HEK293 (cell line): ENCODE measurements at regions not wholly inside any gene's neighbourhood (a gene's known extent, or its start where the extent isn't known, plus 50 kb on each side); places are given as distances from the start of the nearest gene placed in this dataset.

Source experiments
- MZF1 ChIP-seq: fragments of 450-650 bp; formaldehyde crosslinking; IDR thresholded peaks from 2 replicates; pipeline ENCODE4 v1.5.1; 2017; ENCODE audit warnings: missing biosample characterization, missing genetic modification characterization, borderline replicate concordance
- SETDB1 ChIP-seq: IDR thresholded peaks from one replicate; pipeline ENCODE4 v1.6.1; 2017; ENCODE audit warnings: mild to moderate bottlenecking, low read length, moderate library complexity, mixed read lengths; ENCODE audit not compliant: insufficient read length
- TCF7L2 ChIP-seq: IDR thresholded peaks from 2 replicates; pipeline ENCODE4 v1.6.1; 2011; ENCODE audit warnings: low read depth, mild to moderate bottlenecking, inconsistent platforms, low read length, moderate library complexity, borderline replicate concordance
- ZBTB1 ChIP-seq: fragments of 450-650 bp; formaldehyde crosslinking; IDR thresholded peaks from 2 replicates; pipeline ENCODE4 v1.5.1; 2016; ENCODE audit warnings: missing biosample characterization, missing genetic modification characterization
- ZBTB48 ChIP-seq: fragments of 450-650 bp; formaldehyde crosslinking; IDR thresholded peaks from 2 replicates; pipeline ENCODE4 v1.5.1; 2016; ENCODE audit warnings: missing biosample characterization, missing genetic modification characterization
- ZBTB7A ChIP-seq: fragments of 450-650 bp; formaldehyde crosslinking; IDR thresholded peaks from 2 replicates; pipeline ENCODE4 v1.5.1; 2016; ENCODE audit warnings: low read depth, missing biosample characterization, missing genetic modification characterization
- ZNF23 ChIP-seq: fragments of 450-650 bp; formaldehyde crosslinking; IDR thresholded peaks from 2 replicates; pipeline ENCODE4 v1.5.1; 2016; ENCODE audit warnings: missing biosample characterization, missing genetic modification characterization, borderline replicate concordance
- ZNF274 ChIP-seq, 2 experiments: fragments of 200-500 bp in 1 of 2; fragments of 450-650 bp in 1 of 2; sonication (Bioruptor generic) in 1 of 2; formaldehyde crosslinking in 1 of 2; IDR thresholded peaks; 2 replicates each; pipeline versions ENCODE4 v1.5.1 to v1.6.1; 2014 to 2016; ENCODE audit warnings: borderline replicate concordance in 1 of 2, inconsistent platforms in 1 of 2, low read length in 1 of 2, missing biosample characterization in 1 of 2, missing genetic modification characterization in 1 of 2
- ZNF324 ChIP-seq: fragments of 450-650 bp; formaldehyde crosslinking; IDR thresholded peaks from 2 replicates; pipeline ENCODE4 v1.5.1; 2016; ENCODE audit warnings: missing biosample characterization, missing genetic modification characterization
- ZNF416 ChIP-seq: fragments of 450-650 bp; formaldehyde crosslinking; IDR thresholded peaks from 2 replicates; pipeline ENCODE4 v1.5.1; 2016; ENCODE audit warnings: missing biosample characterization, missing genetic modification characterization
- TF ChIP-seq, protein P1 (sequence below): fragments of 450-650 bp; formaldehyde crosslinking; IDR thresholded peaks from 2 replicates; pipeline ENCODE4 v1.5.1; 2016; ENCODE audit warnings: missing biosample characterization, missing genetic modification characterization
- TF ChIP-seq, protein P2 (sequence below): fragments of 450-650 bp; formaldehyde crosslinking; IDR thresholded peaks from 2 replicates; pipeline ENCODE4 v1.5.1; 2016; ENCODE audit warnings: missing biosample characterization, missing genetic modification characterization
- TF ChIP-seq, protein P3 (sequence below): sonication (generic); formaldehyde crosslinking; IDR thresholded peaks from 2 replicates; pipeline ENCODE4 v1.8.1; 2022; ENCODE audit warnings: mild to moderate bottlenecking, moderate library complexity, missing genetic modification reagents
- TF ChIP-seq, protein P4 (sequence below): fragments of 450-650 bp; formaldehyde crosslinking; conservative IDR thresholded peaks from 2 replicates; pipeline ENCODE4 v1.5.1; 2016; ENCODE audit warnings: low read depth, missing biosample characterization, missing genetic modification characterization

DNA sequence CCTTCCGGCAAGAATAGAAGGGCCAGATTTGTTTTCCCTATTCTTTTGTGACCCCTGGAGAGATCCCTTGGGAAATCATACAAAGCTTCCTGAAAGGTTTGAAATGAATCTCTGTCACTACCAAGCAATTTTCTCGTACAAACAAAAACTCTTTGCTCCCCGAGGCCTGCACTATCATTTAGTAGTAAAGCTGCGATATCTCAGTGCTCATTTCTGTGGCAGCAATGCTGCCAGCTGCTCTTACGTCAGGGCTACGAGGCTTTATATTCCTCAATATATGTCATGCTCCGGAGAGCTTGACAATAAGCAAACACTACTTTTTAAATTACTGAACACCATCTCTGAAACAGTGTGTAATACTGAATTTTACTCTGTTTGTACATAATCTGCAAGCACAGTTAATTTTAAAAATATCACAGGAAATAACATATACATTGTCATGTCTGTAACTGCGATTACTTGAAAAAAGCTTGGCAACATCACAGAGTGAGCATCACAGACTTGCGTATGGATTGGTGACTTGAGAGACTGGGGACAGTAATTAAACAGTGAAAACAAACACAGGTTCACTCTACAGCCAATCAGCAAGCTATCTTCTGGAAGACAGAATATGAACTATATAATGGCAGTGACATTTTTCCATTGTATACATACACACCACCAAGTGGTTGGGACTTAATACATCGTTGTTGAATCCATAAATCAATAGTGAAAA is 403.3 kb upstream of the NETO1 start:
- TF ChIP-seq, protein P1, sequence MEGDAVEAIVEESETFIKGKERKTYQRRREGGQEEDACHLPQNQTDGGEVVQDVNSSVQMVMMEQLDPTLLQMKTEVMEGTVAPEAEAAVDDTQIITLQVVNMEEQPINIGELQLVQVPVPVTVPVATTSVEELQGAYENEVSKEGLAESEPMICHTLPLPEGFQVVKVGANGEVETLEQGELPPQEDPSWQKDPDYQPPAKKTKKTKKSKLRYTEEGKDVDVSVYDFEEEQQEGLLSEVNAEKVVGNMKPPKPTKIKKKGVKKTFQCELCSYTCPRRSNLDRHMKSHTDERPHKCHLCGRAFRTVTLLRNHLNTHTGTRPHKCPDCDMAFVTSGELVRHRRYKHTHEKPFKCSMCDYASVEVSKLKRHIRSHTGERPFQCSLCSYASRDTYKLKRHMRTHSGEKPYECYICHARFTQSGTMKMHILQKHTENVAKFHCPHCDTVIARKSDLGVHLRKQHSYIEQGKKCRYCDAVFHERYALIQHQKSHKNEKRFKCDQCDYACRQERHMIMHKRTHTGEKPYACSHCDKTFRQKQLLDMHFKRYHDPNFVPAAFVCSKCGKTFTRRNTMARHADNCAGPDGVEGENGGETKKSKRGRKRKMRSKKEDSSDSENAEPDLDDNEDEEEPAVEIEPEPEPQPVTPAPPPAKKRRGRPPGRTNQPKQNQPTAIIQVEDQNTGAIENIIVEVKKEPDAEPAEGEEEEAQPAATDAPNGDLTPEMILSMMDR (tag by site-specific recombination): no peak
- TF ChIP-seq ZBTB7A (tag by site-specific recombination): no peak
- TF ChIP-seq, protein P2, sequence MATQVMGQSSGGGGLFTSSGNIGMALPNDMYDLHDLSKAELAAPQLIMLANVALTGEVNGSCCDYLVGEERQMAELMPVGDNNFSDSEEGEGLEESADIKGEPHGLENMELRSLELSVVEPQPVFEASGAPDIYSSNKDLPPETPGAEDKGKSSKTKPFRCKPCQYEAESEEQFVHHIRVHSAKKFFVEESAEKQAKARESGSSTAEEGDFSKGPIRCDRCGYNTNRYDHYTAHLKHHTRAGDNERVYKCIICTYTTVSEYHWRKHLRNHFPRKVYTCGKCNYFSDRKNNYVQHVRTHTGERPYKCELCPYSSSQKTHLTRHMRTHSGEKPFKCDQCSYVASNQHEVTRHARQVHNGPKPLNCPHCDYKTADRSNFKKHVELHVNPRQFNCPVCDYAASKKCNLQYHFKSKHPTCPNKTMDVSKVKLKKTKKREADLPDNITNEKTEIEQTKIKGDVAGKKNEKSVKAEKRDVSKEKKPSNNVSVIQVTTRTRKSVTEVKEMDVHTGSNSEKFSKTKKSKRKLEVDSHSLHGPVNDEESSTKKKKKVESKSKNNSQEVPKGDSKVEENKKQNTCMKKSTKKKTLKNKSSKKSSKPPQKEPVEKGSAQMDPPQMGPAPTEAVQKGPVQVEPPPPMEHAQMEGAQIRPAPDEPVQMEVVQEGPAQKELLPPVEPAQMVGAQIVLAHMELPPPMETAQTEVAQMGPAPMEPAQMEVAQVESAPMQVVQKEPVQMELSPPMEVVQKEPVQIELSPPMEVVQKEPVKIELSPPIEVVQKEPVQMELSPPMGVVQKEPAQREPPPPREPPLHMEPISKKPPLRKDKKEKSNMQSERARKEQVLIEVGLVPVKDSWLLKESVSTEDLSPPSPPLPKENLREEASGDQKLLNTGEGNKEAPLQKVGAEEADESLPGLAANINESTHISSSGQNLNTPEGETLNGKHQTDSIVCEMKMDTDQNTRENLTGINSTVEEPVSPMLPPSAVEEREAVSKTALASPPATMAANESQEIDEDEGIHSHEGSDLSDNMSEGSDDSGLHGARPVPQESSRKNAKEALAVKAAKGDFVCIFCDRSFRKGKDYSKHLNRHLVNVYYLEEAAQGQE: no peak
- TF ChIP-seq MZF1: no peak
- no peak for TF ChIP-seq ZBTB48 (tag by site-specific recombination)
- no peak for TF ChIP-seq ZNF23 (tag by site-specific recombination)
- no peak for TF ChIP-seq ZNF416 (tag by site-specific recombination)
- TF ChIP-seq, protein P3, sequence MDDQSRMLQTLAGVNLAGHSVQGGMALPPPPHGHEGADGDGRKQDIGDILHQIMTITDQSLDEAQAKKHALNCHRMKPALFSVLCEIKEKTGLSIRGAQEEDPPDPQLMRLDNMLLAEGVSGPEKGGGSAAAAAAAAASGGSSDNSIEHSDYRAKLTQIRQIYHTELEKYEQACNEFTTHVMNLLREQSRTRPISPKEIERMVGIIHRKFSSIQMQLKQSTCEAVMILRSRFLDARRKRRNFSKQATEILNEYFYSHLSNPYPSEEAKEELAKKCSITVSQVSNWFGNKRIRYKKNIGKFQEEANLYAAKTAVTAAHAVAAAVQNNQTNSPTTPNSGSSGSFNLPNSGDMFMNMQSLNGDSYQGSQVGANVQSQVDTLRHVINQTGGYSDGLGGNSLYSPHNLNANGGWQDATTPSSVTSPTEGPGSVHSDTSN (CRISPR knock-in tag): no peak
- TF ChIP-seq ZBTB1: no peak
- no peak for TF ChIP-seq SETDB1
- TF ChIP-seq ZNF324: no peak
- no peak for TF ChIP-seq TCF7L2
- TF ChIP-seq, protein P4, sequence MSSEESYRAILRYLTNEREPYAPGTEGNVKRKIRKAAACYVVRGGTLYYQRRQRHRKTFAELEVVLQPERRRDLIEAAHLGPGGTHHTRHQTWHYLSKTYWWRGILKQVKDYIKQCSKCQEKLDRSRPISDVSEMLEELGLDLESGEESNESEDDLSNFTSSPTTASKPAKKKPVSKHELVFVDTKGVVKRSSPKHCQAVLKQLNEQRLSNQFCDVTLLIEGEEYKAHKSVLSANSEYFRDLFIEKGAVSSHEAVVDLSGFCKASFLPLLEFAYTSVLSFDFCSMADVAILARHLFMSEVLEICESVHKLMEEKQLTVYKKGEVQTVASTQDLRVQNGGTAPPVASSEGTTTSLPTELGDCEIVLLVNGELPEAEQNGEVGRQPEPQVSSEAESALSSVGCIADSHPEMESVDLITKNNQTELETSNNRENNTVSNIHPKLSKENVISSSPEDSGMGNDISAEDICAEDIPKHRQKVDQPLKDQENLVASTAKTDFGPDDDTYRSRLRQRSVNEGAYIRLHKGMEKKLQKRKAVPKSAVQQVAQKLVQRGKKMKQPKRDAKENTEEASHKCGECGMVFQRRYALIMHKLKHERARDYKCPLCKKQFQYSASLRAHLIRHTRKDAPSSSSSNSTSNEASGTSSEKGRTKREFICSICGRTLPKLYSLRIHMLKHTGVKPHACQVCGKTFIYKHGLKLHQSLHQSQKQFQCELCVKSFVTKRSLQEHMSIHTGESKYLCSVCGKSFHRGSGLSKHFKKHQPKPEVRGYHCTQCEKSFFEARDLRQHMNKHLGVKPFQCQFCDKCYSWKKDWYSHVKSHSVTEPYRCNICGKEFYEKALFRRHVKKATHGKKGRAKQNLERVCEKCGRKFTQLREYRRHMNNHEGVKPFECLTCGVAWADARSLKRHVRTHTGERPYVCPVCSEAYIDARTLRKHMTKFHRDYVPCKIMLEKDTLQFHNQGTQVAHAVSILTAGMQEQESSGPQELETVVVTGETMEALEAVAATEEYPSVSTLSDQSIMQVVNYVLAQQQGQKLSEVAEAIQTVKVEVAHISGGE (tag by site-specific recombination): no peak
- TF ChIP-seq ZNF274 (IDR thresholded peaks at IDR 0.05; ENCODE audit: low read length): no peak
- TF ChIP-seq ZNF274 (tag by site-specific recombination; IDR thresholded peaks at IDR 0.05; ENCODE audit: borderline replicate concordance): no peak
